Testis (tissue), 2 donors: ENCODE measurements at regions not wholly inside any gene's neighbourhood (a gene's known extent, or its start where the extent isn't known, plus 50 kb on each side); places are given as distances from the start of the nearest gene placed in this dataset.
"Not testable (repeated sequence)": the region's sequence is repeated elsewhere in the genome, so short reads cannot be mapped to it uniquely, and the experiment has no call there.

Source experiments
- DNase-seq: peaks from one replicate; pipeline ENCODE4 v3.0.0-alpha.2; 2019
- H3K27ac ChIP-seq, 2 donors: fragments of 200-600 bp; sonication (generic); one replicate each; pipeline ENCODE4 v1.5.1; 2019
- H3K27me3 ChIP-seq: fragments of 200-600 bp; sonication (generic); one replicate; pipeline ENCODE4 v1.5.1; 2019
- H3K36me3 ChIP-seq: fragments of 200-600 bp; sonication (generic); one replicate; pipeline ENCODE4 v1.5.1; 2017; ENCODE audit warnings: low read depth; ENCODE audit errors: missing control alignments
- H3K4me1 ChIP-seq: fragments of 200-600 bp; sonication (generic); one replicate; pipeline ENCODE4 v1.5.1; 2019
- H3K4me3 ChIP-seq, 2 donors: fragments of 200-600 bp; sonication (generic); one replicate each; pipeline ENCODE4 v1.5.1; 2017 to 2019
- H3K9me3 ChIP-seq: fragments of 200-600 bp; sonication (generic); one replicate; pipeline ENCODE4 v1.5.1; 2017
- POLR2A ChIP-seq: fragments of 450-650 bp; IDR thresholded peaks from one replicate; pipeline ENCODE4 v1.6.1; 2017; ENCODE audit warnings: antibody characterized with exemption, mild to moderate bottlenecking, moderate library complexity
- WGBS, 2 donors: methylation state at CpG; one replicate each; pipeline ENCODE4 v1.1.5; 2018; 5-methylcytosine and 5-hydroxymethylcytosine counted together
- intact Hi-C: fragments of 100-400 bp; cut with DNase I; formaldehyde crosslinking; loops from one replicate; pipeline ENCODE4 v1.15.1; 2023; ENCODE audit warnings: low total_unique reads
- TF ChIP-seq, protein P1 (sequence below), 3 experiments: fragments of 450-650 bp in 2 of 3; fragments of 200-600 bp in 1 of 3; sonication (generic) in 1 of 3; IDR thresholded peaks; one replicate each; pipeline ENCODE4 v1.5.1; 2016 to 2019; ENCODE audit warnings: antibody characterized with exemption in 3 of 3, mild to moderate bottlenecking in 2 of 3, moderate library complexity in 1 of 3

DNA sequence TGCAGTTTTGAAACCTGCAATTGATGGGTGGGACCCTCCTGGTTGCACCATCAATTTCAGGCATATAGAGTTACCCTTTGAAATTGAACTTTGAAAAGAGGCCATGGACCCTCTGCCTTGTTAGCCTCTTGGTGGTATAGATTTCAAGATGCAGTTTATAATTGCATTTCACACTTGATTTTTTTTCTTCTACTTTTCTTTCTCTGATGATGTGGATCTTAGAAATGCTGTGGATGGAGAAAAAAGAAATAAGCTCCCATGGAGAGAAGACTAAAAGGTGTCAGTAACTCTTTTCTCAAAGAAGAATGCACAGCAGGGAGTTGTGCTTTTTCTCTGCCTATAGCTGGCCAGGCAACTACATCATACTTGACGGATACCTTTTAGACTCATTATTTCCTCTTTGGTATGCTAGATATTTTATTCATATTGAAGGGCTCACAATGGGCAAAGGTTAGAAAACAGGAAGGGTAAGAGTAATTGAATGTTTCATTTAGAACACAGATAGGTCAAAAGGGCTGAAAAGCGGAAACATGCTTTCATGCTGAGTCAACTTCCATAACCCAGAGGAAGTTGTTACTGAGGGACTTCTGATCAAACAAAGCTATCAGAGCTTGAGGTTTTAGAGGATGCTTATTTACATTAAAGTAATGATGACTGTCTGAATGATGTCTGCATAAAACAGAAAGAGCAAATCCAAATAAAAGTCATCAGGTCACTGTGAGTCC, 773.2 kb upstream of the LRRN3 start:
- no peaks in the 10 kb centered on the region for H3K4me1 ChIP-seq
- H3K9me3 ChIP-seq = no peaks in the 10 kb centered on the region
- no peak for TF ChIP-seq POLR2A
- TF ChIP-seq, protein P1, sequence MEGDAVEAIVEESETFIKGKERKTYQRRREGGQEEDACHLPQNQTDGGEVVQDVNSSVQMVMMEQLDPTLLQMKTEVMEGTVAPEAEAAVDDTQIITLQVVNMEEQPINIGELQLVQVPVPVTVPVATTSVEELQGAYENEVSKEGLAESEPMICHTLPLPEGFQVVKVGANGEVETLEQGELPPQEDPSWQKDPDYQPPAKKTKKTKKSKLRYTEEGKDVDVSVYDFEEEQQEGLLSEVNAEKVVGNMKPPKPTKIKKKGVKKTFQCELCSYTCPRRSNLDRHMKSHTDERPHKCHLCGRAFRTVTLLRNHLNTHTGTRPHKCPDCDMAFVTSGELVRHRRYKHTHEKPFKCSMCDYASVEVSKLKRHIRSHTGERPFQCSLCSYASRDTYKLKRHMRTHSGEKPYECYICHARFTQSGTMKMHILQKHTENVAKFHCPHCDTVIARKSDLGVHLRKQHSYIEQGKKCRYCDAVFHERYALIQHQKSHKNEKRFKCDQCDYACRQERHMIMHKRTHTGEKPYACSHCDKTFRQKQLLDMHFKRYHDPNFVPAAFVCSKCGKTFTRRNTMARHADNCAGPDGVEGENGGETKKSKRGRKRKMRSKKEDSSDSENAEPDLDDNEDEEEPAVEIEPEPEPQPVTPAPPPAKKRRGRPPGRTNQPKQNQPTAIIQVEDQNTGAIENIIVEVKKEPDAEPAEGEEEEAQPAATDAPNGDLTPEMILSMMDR (IDR thresholded peaks at IDR 0.05) = no peak
- H3K27ac ChIP-seq = no peak overlapping the region
- no peak overlapping the region for H3K4me3 ChIP-seq
- WGBS, 2 donors = 82 to 85% methylated on average over 2 of the region's 2 CpGs
- intact Hi-C loops = no loop called here
- H3K36me3 ChIP-seq = no peaks in the 10 kb centered on the region
- no peaks in the 10 kb centered on the region for H3K27me3 ChIP-seq
- DNase-seq = no peak

DNA sequence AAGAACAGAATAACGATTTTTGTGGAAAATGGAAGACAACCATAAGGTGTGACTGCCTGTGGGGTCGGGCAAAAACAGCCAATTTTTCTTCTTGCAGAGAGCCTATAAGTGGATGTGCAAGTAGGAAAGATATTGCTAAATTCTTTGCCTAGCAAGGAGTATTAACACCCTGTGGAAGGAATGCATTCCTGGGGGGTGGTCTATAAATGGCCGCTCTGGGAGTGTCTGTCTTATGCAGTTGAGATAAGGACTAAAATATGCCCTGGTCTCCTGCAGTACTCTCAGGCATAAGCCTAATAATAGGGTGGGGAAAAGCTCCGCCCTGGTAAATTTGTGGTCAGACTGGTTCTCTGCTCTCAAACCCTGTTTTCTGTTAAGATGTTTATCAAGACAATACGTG, 770.6 kb upstream of the LRRN3 start:
- 89% methylated on average over 5 of the region's 5 CpGs for WGBS, 2 donors
- H3K4me1 ChIP-seq, H3K36me3 ChIP-seq, H3K27me3 ChIP-seq, H3K4me3 ChIP-seq, H3K9me3 ChIP-seq, H3K27ac ChIP-seq, intact Hi-C loops: not testable (repeated sequence)
- peak; percentile 17 for DNase-seq

GRCh38 chr7:110322796-110323195, 768.1 kb upstream of the LRRN3 start:
- no peak overlapping the region for H3K4me3 ChIP-seq
- H3K27me3 ChIP-seq = no peaks in the 10 kb centered on the region
- no peaks in the 10 kb centered on the region for H3K36me3 ChIP-seq
- H3K9me3 ChIP-seq = no peaks in the 10 kb centered on the region
- H3K27ac ChIP-seq = no peak overlapping the region
- intact Hi-C loops = no loop called here
- WGBS, 2 donors = 83 to 89% methylated on average over 2 of the region's 2 CpGs
- TF ChIP-seq POLR2A = no peak
- TF ChIP-seq, protein P1 (IDR thresholded peaks at IDR 0.05) = no peak
- DNase-seq = no peak
- no peaks in the 10 kb centered on the region for H3K4me1 ChIP-seq

GRCh38 chr7:110326966-110327365, 764.0 kb upstream of the LRRN3 start:
- DNase-seq = no peak
- intact Hi-C loops = no loop called here
- TF ChIP-seq POLR2A = no peak
- TF ChIP-seq, protein P1 (IDR thresholded peaks at IDR 0.05) = no peak
- Histone ChIP-seq H3K27ac (no peak overlapping the region), H3K27me3 (no peaks in the 10 kb centered on the region), H3K9me3 (no peaks in the 10 kb centered on the region), H3K4me1 (no peaks in the 10 kb centered on the region), H3K4me3 (no peak overlapping the region), H3K36me3 (no peaks in the 10 kb centered on the region)
- WGBS, 2 donors = 97 to 98% methylated on average over 4 of the region's 4 CpGs

DNA sequence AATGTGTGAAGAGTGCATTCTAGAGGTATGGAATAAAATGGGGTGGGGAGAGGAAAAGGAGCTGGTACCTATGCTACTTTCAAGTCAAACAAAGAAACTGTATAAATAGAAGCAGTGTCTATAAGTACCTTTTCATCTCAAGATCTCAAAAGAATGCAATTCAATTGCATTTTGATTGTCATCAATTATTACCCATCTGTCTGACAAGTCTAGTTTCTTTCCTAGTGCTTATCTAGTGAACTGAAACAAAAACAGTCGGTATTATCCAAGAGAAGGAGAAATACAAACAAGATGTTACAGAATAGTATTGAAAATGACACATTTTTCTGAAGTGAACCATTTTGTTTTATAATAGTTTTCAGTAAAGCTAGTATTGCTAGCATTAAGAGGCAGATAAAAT, 754.5 kb upstream of the LRRN3 start:
- Histone ChIP-seq H3K4me1 (no peaks in the 10 kb centered on the region), H3K27ac (no peak overlapping the region), H3K9me3 (no peaks in the 10 kb centered on the region), H3K27me3 (no peaks in the 10 kb centered on the region), H3K4me3 (no peak overlapping the region), H3K36me3 (no peaks in the 10 kb centered on the region)
- 47 to 51% methylated on average over 1 of the region's 1 CpG for WGBS, 2 donors
- no peak for DNase-seq
- TF ChIP-seq POLR2A = no peak
- TF ChIP-seq, protein P1 (IDR thresholded peaks at IDR 0.05) = no peak
- intact Hi-C loops = no loop called here
